HG03432 (cell line): ENCODE measurements at regions not wholly inside any gene's neighbourhood (a gene's known extent, or its start where the extent isn't known, plus 50 kb on each side); places are given as distances from the start of the nearest gene placed in this dataset.
"Not testable (repeated sequence)": the region's sequence is repeated elsewhere in the genome, so short reads cannot be mapped to it uniquely, and the experiment has no call there.

Experiments used
- ATAC-seq: cut with Tn5 transposase; IDR thresholded peaks from one replicate; pipeline ENCODE4 v1.9.1; 2021; ENCODE audit warnings: mild to moderate bottlenecking, moderate library complexity; ENCODE audit not compliant: unreplicated experiment

GRCh38 chr5:67954351-67954750 lies 261.2 kb upstream of the PIK3R1 start:
- no peak for ATAC-seq

- ATAC-seq = no peak
These were observed 273.1 kb upstream of the PIK3R1 start for GRCh38 chr5:67942421-67942820.

GRCh38 chr5:67941614-67942401 lies 273.7 kb upstream of the PIK3R1 start:
- no peak for ATAC-seq

- ATAC-seq = no peak
These were observed 279.5 kb upstream of the PIK3R1 start for GRCh38 chr5:67935908-67936566.

GRCh38 chr5:67934976-67935375 lies 280.6 kb upstream of the PIK3R1 start:
- ATAC-seq = no peak

GRCh38 chr5:67925511-67925910 lies 290.0 kb upstream of the PIK3R1 start:
- no peak for ATAC-seq

GRCh38 chr5:67921004-67921601 lies 294.5 kb upstream of the PIK3R1 start:
- ATAC-seq = no peak

- ATAC-seq = not testable (repeated sequence)
These were observed 296.0 kb upstream of the PIK3R1 start for GRCh38 chr5:67919532-67919931.

GRCh38 chr5:67917561-67917960 lies 298.0 kb upstream of the PIK3R1 start:
- no peak for ATAC-seq

- no peak for ATAC-seq
These were observed 305.0 kb upstream of the PIK3R1 start for GRCh38 chr5:67910546-67910945.

- ATAC-seq = no peak
These were observed 307.3 kb upstream of the PIK3R1 start for GRCh38 chr5:67908126-67908765.

- ATAC-seq = no peak
These were observed 311.2 kb upstream of the PIK3R1 start for GRCh38 chr5:67904366-67904765.

GRCh38 chr5:67903656-67904055 lies 311.9 kb upstream of the PIK3R1 start:
- ATAC-seq = no peak

GRCh38 chr5:67903121-67903520 lies 312.4 kb upstream of the PIK3R1 start:
- ATAC-seq = no peak

GRCh38 chr5:67902497-67902830 lies 313.1 kb upstream of the PIK3R1 start:
- no peak for ATAC-seq

- no peak for ATAC-seq
These were observed 313.6 kb upstream of the PIK3R1 start for GRCh38 chr5:67901814-67902496.

- no peak for ATAC-seq
These were observed 315.0 kb upstream of the PIK3R1 start for GRCh38 chr5:67900514-67900913.

- no peak for ATAC-seq
These were observed 317.6 kb upstream of the PIK3R1 start for GRCh38 chr5:67897980-67898379.

GRCh38 chr5:67897431-67897830 lies 318.1 kb upstream of the PIK3R1 start:
- ATAC-seq = no peak

GRCh38 chr5:67896930-67897313 lies 318.6 kb upstream of the PIK3R1 start:
- ATAC-seq = no peak

GRCh38 chr5:67896311-67896929 lies 319.1 kb upstream of the PIK3R1 start:
- no peak for ATAC-seq
